Fibroblast of peridontal ligament (primary cell): ENCODE measurements at regions not wholly inside any gene's neighbourhood (a gene's known extent, or its start where the extent isn't known, plus 50 kb on each side); places are given as distances from the start of the nearest gene placed in this dataset.

Experiments
- DNase-seq: peaks from one replicate; pipeline ENCODE4 v3.0.0-alpha.2; 2010; ENCODE audit errors: extremely low read depth

- DNase-seq: no peak
These were observed 331.9 kb upstream of the FLRT2 start for GRCh38 chr14:85198001-85198400.

- DNase-seq: no peak
These were observed 324.1 kb upstream of the FLRT2 start for GRCh38 chr14:85205875-85206274.

DNA sequence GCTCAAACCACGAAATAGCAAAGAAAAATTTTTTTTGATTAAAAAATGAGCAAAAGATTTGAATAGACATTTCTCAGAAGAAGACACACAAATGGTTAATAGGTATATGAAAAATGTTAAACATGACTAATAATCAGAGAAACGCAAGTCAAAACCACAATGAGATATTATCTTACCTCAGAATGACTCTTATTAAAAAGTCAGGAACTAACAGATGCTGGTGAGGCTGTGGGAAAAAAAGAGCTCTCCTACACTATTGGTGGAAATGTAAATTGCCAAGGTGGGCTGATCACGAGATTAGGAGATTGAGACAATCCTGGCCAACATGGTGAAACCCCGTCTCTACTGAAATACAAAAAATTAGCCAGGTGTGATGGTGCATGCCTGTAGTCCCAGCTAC lies 315.5 kb upstream of the FLRT2 start:
- no peak for DNase-seq

- DNase-seq: peak; percentile 54
These were observed 312.5 kb upstream of the FLRT2 start for GRCh38 chr14:85217412-85217811.

DNA sequence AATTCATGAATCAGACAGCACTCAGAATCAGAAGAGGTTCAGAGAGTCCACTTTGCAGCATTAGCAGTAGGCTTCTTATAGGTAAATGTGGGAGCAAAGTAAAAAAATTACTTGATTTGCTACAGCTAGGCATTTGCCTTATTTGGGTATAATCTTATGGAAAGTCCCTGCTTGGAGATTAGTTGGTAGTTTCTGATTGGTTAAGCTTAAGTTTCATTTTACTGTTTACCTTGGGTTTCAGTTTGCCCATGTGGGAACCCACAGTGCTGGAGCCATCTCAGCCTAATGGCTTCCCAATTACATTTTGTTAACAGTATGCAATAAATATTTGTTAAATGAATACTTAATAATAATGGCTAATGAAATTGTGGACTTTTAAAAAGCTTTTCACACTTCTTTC lies 311.0 kb upstream of the FLRT2 start:
- DNase-seq: no peak

DNA sequence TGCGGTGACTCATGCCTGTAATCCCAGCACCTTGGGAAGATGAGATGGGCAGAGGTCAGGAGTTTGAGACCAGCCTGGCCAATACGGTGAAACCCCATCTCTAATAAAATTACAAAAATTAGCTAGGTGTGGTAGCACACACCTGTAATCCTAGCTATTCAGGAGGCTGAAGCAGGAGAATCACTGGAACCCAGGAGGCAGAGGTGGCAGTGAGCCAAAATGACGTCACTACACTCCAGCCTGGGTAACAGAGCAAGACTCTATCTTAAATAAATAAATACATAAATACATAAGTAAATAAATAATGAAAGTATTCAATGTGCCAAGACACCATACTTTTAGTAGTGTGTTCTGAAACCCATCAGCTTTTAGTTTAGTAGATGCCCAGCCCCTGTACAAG lies 308.1 kb upstream of the FLRT2 start:
- no peak for DNase-seq

GRCh38 chr14:85222341-85222740 lies 307.6 kb upstream of the FLRT2 start:
- DNase-seq: no peak

DNA sequence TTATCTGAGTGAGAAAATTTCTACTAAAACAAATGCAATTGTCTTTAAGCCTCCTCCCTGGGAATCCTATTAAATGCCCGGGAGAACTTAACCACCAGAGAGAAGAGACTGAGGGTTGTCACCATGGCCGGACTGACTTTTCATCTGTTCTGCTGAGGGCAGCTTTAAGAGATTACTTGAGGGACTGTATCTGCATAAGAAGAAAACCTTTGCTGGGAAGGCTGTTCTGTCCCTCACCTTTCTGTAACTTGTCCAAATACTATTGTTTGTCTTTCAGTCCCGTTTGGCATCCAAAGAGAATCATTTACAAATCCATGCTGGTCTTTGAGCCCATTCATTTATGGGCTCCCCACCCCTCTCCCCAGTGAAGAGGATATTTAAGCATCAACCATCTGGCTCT lies 306.3 kb upstream of the FLRT2 start:
- no peak for DNase-seq

DNA sequence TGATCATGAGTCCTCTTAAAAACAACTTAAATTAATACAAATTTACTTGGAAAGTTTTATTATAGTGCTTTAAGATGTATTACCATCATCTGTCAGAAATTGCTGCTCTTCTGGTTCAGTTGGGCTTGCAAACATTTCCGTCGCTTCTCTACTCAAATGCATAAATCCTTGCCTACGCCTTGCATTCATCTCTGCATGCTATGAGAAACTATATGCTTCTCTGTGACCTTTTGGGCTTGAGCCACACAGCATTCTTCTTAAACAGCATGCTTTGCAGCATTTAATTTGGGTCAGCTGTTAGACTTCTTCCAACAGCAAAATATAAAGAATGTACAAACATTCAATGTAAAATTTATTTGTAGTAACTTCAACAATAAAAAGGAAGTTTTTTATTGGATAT lies 305.7 kb upstream of the FLRT2 start:
- no peak for DNase-seq

DNA sequence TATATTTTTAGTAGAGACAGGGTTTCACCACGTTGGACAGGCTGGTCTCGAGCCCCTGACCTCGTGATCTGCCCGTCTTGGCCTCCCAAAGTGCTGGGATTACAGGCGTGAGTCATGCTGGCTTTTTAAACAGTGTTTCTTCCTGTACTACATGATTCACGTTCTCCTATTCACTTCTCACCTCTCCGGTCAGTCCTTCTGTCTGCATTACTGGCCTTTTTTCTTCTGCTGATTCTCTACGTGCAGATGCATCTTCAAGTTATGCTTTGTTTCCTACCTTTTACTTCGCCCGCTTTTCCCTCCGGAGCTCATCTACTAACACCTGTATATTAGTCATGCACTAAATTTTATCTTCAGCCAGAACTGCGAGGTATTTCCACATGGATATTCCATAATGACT lies 296.2 kb upstream of the FLRT2 start:
- no peak for DNase-seq

- no peak for DNase-seq
These were observed 295.6 kb upstream of the FLRT2 start for GRCh38 chr14:85234156-85235025.

DNA sequence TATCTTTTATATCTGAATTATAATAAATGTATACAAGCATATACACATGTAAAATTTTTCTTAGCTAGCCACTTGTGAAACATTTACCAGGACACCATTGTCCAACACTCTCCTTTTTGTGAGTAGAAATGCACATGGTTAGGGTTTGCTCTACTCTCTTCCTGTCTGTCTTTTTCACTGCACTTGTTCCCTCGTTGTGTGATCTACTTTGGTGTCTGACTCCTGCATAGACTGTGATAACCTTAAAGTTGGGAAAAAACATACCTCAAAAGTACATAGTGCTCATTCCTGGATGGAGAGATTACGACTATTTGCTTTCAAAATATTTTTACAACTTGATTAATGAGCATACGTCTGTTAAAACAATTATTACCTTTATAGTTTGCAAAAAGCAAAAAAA lies 294.1 kb upstream of the FLRT2 start:
- DNase-seq: no peak

DNA sequence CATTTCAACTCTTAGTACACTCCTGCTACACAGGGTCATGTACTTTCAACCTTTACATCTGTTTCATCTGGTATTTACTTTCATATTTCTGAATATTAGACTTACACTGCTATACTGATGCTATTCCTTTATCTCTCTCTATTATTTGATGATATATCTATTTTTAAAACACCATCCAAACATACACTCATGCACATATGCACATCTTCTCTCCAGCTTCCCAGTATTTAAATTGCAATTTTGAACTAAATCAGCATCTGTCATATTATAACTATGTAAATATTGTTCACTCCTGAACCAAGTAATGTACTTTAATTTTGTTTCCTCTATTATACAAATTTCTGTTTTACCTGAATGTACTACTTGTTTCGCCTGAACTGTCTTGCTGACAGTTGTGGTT lies 293.6 kb upstream of the FLRT2 start:
- no peak for DNase-seq

DNA sequence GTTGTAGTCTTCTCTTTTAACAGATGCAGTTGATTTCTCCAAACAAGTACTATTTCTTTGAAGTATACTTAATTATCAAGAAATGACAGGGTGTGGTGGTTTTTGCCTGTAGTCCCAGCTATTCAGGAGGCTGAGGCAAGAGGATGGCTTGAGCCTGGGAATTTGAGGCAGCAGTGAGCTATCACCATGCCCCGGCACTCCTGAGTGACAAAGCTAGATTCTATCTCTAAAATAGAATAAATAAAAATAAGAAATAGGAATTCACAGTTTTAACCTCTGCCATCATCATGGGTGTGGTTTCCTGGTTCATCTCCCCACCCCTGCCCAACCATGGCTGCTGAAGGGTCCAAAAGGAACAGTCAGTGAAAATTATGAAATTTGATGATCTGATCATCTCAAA lies 290.2 kb upstream of the FLRT2 start:
- DNase-seq: no peak

DNA sequence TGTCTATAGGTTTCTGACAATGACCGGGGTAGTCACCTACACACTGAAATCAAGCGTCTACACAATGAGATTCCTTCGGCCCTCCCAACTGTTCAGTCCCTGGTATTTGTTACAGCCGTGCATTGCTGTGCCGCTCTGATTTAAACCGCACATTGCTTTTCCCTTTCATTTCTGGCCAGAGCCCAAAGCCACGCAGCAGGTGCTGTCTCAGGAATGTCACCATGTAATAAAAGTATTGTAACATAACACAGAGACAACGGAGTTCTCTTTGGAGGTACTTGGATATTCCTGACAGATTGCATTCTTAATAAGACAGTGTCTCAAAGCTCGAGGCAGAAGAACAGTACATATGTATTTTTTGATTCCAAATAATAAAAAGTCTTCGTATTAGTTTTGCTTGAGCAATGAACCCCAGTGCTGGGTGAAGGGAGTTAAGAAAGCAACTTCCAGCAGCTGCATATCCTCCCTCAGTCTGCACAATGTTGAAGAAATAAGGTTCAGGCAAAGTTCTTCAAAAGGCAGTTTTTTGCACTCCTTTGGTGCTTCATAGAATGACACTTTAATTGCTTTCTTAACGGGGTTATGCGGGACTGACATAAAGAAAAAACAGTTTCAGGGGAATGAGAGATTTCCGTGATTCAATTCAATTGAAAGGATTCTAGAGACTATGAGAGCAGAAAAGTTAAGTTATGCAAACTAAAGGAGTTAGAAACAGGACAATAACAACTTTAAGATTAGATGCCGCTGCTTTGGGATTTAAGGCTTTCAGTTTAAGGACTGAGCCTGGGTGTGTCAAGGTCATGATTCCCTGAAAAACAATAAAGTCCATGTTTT lies 288.7 kb upstream of the FLRT2 start:
- DNase-seq: no peak

- DNase-seq: no peak
These were observed 287.3 kb upstream of the FLRT2 start for GRCh38 chr14:85242666-85243065.

- DNase-seq: peak; percentile 35
These were observed 286.6 kb upstream of the FLRT2 start for GRCh38 chr14:85243321-85243720.

GRCh38 chr14:85247071-85247470 lies 282.9 kb upstream of the FLRT2 start:
- DNase-seq: no peak

GRCh38 chr14:85248881-85249635 lies 280.9 kb upstream of the FLRT2 start:
- DNase-seq: no peak

DNA sequence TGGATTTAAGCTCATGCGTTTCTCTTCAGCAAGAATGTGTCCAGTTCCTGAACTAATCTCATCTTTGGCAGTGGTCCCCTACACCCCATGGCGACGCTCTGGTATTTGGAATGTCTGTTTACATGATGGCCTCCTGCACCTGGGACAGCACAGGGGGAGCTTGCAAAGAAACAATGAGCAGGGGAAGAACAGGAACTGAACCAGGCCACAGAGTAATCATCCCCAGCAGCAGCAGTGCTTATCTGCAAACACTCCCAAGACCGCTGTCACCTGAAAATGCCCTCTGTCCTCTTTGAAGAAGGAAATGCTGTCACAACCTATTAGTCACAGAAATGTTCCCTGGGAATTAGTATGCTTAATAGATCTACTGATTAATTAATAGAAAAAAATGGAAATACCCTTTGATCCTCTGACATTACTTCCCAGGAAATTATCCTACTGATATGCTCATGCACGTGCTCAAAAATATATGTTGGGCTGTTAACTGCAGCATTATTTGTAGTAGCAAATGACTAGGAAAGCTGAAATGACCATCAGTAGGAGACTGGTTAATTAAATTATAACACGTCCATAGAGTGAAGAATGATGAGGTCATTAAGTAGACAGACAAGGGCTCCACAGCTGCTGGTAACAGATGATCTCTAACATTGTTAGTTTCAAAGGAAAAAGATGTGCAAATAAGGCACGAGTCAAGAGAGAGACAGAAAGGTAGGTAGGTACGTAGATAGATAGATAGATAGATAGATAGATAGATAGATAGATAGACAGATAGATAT lies 279.3 kb upstream of the FLRT2 start:
- DNase-seq: no peak

DNA sequence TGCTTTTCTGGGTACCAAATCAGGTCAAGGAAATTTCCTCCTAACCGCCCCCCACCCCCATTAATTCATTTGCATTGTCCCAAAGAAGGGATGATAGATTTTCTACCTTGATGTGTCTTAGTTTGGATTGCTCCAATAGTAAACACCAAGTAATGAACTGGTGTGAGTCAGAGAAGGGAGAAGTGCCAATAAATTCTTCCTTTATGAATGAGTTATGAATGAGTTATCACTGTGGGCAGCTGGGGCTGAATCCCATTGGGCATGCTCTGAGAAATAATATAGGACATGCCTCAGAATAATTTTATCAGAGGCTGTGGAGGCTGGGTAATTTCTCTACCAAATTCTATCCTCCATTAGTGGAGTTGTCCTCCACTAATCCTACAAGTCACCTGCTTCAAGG lies 277.9 kb upstream of the FLRT2 start:
- DNase-seq: peak; percentile 83

- DNase-seq: peak; percentile 33
These were observed 275.2 kb upstream of the FLRT2 start for GRCh38 chr14:85254711-85255110.
